NCI-H2227 (cell line): ENCODE measurements at regions not wholly inside any gene's neighbourhood (a gene's known extent, or its start where the extent isn't known, plus 50 kb on each side); places are given as distances from the start of the nearest gene placed in this dataset.

Experiments used
- DNase-seq: peaks from one replicate; lab custom pipeline; 2025; ENCODE audit not compliant: unreplicated experiment; lab: John Stamatoyannopoulos, UW

- DNase-seq: no peak
Measured at GRCh38 chr7:155984609-155985405, 172.5 kb upstream of the SHH start.

DNA sequence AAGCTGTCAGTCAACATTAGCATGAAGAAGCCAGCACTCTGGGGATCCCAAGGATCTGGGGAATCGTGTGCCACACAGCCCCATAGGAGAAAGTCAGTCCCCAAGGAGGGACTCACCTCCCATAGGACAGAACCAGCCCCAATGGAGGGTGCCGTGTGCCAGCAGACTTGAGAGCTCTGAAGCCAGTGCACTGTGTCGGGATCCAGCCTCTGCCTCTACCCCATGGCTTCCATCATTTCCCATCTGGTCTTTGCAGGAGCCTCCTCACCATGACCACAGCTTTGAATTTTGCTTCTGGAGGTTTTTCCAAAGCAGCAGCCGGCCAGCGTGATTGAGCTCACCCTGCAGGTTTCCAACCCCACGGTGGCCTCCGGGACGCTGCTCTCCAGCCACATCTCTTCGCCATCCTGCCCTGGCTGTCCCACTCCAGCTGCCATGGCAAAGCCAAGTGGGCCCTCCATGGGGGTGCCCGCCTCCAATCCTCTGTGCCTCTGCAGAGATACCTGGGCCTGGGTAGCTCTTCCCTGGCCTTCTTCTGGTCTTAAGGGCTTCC is 171.8 kb upstream of the SHH start:
- no peak for DNase-seq

GRCh38 chr7:155983176-155983815 is 171.0 kb upstream of the SHH start:
- no peak for DNase-seq

DNA sequence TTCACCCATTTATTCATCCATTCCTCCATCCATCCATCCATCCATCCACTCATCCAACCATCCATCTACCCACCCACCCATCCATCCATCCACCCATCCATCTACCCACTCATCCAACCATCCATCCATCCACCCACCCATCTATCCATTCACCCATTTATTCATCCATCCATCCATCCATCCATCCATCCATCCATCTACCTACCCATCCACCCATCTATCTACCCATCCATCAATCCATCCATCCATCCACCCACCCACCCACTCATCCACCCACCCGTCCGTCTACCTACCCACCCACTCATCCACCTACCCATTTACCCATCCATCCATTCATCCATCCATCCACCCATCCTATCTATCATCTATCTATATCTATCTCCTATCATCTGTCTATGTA is 169.4 kb upstream of the SHH start:
- DNase-seq: no peak

- no peak for DNase-seq
Measured at GRCh38 chr7:155980841-155981240, 168.6 kb upstream of the SHH start.

GRCh38 chr7:155979994-155980393 is 167.7 kb upstream of the SHH start:
- no peak for DNase-seq

GRCh38 chr7:155979566-155979965 is 167.3 kb upstream of the SHH start:
- no peak for DNase-seq

DNA sequence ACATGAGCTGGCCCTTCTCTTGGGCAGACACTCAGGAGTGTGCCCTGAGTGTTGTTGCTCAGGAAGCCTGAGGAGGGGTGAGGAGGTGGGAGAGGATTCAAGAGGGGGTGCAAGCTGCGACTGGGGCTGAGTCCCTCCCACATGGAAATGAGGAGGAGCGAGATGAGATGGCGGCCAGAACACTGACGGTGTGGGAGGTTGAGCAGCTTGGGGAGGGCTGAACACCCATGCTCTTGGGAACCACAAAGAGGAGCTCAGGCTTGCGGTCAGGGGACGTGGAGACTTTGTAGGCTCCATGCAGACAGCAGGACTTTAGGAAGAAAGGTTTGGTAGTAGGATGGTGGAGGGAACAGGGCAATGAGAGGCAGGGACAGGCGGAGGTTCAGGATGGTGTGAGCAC is 163.2 kb upstream of the SHH start:
- no peak for DNase-seq

- DNase-seq: no peak
Measured at GRCh38 chr7:155974186-155974897, 162.1 kb upstream of the SHH start.

DNA sequence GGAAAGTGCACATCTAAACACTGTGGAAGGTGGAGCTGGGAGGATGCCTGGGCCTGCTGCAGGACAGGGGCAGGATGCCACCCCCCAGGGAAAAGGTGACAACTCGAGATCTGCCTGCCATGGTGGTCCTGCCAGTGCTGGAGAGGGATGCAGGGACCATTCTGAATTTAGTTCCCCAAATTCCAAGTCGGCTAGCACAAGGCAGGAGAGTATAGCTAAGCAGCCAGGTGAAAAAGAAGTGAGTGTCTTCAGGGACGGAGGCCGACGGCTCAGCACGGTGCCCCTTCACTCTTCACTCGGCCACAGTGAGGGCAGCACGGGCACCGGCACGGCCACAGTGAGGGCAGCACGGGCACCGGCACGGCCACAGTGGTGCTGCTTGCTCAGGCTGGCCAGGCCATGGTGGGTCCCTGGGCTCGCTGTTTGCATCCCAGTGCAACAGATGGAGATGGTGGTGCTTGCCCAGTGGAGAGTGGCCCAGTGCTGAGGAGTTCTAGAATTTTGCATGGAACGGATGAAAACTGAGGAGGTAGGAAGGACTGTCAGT is 161.3 kb upstream of the SHH start:
- no peak for DNase-seq

GRCh38 chr7:155972651-155973390 is 160.6 kb upstream of the SHH start:
- no peak for DNase-seq

- no peak for DNase-seq
Measured at GRCh38 chr7:155972247-155972646, 160.0 kb upstream of the SHH start.

- no peak for DNase-seq
Measured at GRCh38 chr7:155971180-155971770, 159.0 kb upstream of the SHH start.

DNA sequence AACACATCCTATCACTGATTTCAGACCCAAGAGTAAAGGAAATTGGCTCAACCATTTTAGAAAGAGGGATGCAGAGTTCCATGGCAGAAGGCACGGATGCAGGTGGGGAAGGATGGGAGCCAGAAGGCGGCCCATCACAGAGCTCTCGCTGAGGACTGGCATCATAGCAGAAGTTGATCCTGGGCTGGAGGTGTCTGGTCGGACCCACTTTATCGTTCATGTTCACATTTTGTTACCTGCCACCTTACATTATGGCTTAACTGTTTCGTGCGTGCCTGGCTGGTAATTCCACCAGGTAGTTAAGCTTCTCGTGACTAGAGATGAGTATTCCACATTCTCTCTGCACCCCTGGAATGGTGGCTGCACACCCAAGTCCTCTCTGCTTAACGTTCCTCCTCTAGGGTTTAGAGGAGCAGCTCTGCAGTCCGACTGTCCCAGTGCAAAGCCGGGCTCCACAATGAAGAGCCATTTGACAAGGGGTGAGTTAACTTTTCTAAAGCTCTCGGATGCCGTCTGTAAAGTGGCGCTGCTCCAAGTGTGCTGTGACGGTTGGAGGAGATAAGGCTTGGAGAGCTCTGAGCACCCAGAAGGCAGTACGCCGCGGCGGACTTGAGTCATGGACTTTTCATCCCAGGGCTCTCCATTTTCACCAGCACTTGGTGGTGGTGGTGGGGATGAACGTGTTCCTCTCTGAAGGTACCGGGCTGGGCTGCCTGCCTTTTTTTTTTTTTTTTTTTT is 157.1 kb upstream of the SHH start:
- DNase-seq: no peak

DNA sequence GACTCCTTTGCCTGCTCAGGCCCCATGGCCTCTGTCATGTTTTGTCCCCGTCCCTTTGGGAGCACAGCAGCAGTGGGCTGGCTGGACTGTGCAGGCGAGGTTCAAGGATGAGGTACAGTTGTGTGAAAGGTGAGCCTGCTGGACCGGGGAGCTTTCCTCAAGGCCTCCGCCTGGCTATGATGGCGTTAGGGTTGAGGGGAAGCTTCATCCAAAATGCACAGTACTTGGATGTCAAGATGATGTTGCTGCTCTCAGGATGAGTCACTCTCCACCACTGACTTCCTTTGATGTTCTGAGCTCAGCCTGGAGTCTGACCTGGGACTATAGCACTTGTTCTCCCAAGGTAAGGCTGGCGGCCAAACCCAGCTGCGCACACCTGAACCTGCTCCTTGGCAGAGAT is 152.7 kb upstream of the SHH start:
- DNase-seq: no peak

GRCh38 chr7:155964543-155964942 is 152.3 kb upstream of the SHH start:
- no peak for DNase-seq

- no peak for DNase-seq
Measured at GRCh38 chr7:155963771-155964195, 151.5 kb upstream of the SHH start.

- DNase-seq: no peak
Measured at GRCh38 chr7:155963356-155963755, 151.1 kb upstream of the SHH start.

GRCh38 chr7:155962968-155963300 is 150.7 kb upstream of the SHH start:
- DNase-seq: no peak
